ENCODE measurements at regions not wholly inside any gene's neighbourhood (a gene's known extent, or its start where the extent isn't known, plus 50 kb on each side); places are given as distances from the start of the nearest gene placed in this dataset.

DNA sequence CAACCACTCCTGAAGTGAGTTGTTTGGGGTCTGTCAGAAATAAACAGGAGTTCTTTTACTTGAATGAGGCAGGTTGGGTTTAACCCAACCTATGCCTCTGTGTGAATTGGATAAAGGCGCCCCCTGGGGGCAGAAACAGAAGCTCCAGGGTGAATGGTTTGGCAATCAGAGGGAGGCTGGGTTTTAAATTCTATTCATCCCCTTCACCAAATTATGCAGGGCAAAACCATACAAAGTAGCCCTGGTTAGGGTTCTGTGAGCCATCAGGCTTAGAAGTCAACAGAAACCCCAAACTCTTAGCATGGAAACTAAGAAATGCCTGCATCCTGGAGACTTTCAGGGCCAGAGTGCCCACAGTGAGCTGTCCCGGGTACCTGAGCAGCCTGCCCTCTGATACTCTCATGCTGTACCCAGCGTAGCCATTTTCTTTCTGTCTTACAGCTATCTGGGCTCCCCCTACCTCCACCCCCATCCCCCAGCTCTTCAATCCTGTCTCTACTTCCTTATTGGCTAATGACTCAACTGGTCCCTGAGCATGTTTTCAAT lies 241.5 kb downstream of the ICOS start:
- DNase-seq (ENCODE audit: low read depth in 2 of 2): peak; percentile 14 to 26

GRCh38 chr2:204180649-204181048 lies 244.1 kb downstream of the ICOS start:
- DNase-seq (ENCODE audit: low read depth in 2 of 2): no peak

GRCh38 chr2:204183608-204184007 lies 247.0 kb downstream of the ICOS start:
- no peak for DNase-seq (ENCODE audit: low read depth in 2 of 2)

DNA sequence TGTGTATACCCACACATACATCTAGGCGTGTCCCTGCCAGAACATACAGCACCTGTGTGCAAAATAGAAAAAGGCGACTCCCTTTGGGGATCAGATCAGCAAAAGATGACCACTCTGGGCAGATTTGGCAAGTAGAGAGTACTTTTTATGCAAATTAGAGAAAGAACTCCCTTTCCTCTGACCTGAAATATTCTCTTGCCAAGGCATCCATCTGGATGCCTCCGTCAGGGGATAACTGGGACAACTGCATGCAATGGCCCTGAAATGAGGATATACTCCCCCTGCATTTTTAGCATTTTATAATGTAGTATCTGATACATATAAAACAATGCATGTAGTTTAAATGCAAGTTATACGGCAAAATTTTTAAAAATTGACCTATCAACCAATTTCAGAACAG lies 247.7 kb downstream of the ICOS start:
- DNase-seq (ENCODE audit: low read depth in 2 of 2): no peak

- DNase-seq (ENCODE audit: low read depth in 2 of 2): no peak
Observed at GRCh38 chr2:204187229-204188083, 250.9 kb downstream of the ICOS start.

DNA sequence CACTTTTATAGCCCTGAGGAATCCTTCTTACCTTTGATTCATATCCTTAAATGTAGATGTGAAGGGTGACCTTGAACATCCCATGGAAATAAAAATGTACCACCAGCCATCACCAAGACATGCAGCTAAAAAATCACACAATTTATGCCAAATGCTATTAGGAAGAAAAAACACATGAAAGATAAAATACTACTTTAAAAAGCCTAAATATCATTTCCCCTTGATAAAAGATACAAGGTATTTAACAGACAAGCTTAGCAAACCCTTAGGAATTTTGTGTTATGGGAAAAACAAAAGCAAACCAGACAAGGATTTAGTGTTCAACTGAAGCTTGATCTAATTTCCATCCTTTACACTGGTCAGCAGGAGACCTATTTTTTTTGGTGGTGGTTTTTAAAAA lies 255.0 kb downstream of the ICOS start:
- no peak for DNase-seq (ENCODE audit: low read depth in 2 of 2)

DNA sequence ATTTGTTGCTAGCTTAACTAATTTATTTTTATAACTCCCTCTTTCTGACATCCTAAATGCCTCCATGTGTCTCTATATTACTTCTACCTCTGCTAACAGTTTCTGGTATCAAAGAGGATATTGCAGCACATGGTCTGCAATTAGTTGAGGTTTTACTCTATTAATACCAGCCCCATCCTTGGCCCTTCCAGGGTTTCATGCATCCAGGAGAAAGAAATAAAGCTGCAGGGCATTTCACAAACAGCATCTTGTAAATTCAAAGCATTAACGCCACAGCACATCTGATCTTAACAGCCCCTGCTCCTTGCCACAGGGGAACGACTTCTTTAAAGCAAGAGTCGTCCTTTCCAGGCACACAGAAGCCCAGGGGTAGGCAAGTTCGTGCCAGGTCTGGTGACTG lies 258.9 kb downstream of the ICOS start:
- no peak for DNase-seq (ENCODE audit: low read depth in 2 of 2)

GRCh38 chr2:204197336-204198005 lies 260.9 kb downstream of the ICOS start:
- DNase-seq (ENCODE audit: low read depth in 2 of 2): no peak

DNA sequence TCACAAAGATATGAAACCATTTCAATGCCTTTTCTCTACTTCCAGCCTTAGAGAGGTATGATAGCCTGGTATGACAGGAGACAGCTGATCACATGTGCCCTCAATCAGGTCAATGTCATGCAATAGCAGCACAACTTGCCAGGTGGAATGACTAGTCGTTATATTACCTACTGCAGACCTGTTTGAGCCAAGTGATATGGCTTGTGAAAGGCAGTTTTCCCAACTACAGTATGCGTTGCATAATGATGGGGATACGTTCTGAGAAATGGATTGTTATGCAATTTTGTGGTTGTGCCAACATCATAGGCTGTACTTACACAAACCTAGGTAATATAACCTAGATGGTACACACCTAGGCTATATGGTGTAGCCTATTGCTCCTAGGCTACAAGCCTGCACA lies 262.8 kb downstream of the ICOS start:
- DNase-seq (ENCODE audit: low read depth in 2 of 2): no peak

- no peak for DNase-seq (ENCODE audit: low read depth in 2 of 2)
Observed at GRCh38 chr2:204201507-204201906, 264.9 kb downstream of the ICOS start.

DNA sequence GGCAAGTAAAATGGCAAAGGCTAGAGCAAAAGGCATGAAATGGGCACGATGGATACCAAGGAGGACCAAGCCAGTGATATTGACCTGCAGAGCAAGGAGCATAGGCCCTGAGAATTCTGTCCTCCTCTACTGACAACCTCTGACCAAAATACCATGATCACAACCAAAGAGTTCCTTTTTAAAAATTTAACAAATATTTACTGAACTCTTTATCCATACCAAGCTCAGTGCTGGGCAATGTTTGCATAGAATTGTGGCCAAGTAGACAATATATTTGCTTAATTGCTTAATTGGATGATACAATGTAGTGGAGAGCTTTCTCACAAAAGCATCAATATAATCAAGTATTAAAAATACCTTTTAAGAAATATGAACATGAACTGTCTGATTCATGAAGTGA lies 265.7 kb downstream of the ICOS start:
- DNase-seq (ENCODE audit: low read depth in 2 of 2): no peak

DNA sequence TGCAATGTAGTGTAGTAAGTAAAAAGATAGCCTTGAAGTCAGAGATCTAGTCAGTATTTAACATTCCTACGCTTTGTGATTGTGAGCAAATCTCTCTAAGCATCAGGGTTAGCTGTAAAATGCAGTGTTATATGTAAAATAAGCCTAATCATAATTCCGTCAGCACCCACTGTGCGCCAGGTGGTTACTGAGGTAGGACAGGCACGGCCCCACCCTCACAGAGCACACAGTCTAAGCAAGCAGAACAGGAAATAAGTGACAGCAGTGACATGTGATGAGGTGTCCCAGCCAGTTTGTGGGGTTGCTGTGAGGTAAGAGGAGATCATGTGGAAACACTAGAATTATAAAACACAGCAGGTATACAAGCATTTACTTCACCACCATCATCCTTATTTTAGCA lies 267.1 kb downstream of the ICOS start:
- no peak for DNase-seq (ENCODE audit: low read depth in 2 of 2)

GRCh38 chr2:204205082-204205481 lies 268.5 kb downstream of the ICOS start:
- no peak for DNase-seq (ENCODE audit: low read depth in 2 of 2)

DNA sequence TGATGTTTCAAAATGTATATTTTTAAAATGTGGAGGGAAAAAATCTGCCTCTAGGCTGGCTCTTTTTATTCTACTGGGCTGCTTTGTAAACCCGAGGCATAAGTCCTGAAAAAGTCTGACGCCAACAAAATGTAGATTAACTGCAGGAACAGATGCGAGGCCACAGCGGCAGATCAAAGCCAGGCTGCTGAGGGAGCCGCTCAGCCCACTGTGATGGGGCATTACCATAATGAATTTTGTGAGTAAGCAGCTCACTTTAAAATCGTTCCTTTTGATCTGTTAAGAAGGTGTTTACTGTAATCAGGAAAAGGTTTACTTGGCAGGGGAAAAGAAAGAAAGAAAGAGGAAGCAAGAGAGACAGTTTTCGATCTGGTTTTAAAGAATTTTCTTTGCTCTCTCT lies 269.0 kb downstream of the ICOS start:
- DNase-seq (ENCODE audit: low read depth in 2 of 2): no peak

GRCh38 chr2:204207866-204208265 lies 271.3 kb downstream of the ICOS start:
- no peak for DNase-seq (ENCODE audit: low read depth in 2 of 2)

DNA sequence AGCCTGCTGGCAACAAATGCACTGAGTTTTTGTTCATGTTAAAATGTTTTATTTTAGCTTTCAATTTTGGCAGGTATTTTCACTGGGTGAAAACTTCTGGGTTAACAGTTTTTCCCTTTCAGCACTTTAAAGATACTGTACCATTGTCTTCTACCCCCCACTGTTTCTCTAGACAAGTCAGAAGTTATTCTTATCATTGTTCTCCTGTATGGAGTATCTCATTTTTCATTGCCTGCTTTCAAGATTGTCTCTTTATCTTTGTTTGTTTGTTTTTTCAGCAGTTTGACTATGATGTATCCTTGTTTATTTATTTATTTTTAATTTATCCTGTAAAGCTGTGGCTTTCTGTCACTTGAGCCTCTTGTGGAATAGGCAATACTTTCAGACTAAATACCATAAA lies 277.0 kb downstream of the ICOS start:
- DNase-seq (ENCODE audit: low read depth in 2 of 2): no peak

- no peak for DNase-seq (ENCODE audit: low read depth in 2 of 2)
Observed at GRCh38 chr2:204218040-204218439, 281.5 kb downstream of the ICOS start.

GRCh38 chr2:204219196-204219595 lies 282.6 kb downstream of the ICOS start:
- no peak for DNase-seq (ENCODE audit: low read depth in 2 of 2)

GRCh38 chr2:204220896-204221295 lies 284.3 kb downstream of the ICOS start:
- no peak for DNase-seq (ENCODE audit: low read depth in 2 of 2)

DNA sequence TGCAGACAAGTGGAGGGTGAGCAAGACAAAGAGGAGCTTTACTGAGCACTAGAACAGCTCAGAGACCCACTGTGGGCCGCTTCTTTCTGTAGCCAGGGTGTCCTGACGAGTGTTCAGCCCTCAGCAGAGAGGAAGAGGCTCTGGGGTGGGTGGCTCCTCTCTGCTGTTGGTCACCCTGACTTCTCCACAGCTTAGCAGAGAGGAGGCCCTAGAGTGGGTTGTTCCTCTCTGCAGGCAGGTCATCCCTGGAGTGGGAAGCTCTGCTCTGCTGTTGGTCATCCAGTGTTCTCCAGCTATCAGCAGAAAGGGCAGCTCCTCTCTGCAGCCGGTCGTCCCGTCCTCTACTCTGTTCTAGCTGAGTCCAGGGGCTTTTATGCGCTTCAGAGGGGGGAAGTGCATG lies 286.5 kb downstream of the ICOS start:
- DNase-seq (ENCODE audit: low read depth in 2 of 2): no peak

DNA sequence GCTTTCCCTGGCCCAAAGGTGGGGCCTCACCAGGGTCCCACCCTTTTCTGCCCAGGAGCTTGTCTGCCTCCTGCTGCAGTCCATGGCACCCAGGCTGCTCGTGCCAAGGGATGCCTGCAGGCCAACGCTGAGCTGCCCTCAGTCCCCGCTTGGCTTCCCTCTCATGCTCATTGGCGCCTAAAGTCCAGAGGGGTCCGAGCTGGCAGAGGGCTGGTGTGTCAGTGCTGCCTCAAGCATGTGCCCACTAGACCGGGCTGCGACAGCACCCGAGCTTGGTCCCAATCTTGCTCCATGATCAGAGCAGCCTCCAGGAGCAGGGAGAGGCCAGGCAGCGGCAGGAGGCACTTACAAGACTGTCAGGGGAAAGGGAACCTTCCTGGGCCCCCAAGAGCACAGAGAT lies 287.0 kb downstream of the ICOS start:
- no peak for DNase-seq (ENCODE audit: low read depth in 2 of 2)

DNA sequence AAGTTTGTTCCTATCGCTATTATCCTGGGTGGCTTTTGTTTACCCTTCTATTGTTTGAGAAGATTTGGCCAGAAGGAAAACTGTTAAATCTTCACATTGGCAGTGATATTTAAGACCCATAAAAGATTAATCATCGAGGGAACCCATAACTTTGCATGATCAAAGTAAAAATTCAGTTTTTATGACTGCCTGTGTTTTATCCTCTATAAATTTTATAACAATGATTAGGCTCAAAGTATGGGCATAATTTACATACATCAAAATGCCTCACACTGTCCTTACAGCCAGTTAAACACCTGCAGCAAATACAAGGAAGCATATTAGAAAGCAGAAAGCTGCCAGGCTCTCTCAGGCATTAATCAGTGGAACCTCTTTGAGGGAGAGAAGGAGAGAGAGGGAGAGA lies 289.1 kb downstream of the ICOS start:
- DNase-seq (ENCODE audit: low read depth in 2 of 2): no peak

DNA sequence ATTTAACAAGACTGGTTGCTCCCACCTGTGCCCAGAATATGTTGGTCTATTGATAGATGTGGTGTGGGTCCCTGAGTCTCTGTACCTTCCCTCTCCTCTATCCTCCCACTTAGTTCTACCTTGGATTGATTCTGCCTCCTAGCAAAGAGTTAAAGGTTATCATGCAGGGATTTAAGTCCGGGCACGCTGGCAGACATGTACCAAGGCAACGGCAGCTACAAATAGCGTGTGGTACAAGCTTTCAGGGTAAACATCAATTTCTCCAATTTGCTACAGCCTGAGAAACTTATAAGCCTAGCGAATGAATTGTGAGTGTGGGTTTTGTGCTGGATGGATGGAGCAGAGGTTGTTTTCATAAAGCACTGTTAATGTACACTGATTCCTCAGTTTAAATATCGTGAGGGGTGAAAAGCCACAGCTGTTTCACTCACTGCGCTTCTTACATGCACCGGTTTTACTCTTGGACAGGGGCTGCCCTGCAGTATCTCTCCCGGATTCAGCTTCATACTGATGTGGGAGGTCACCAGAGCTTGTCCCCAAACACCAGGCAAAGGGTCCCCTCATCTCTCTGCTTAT lies 289.8 kb downstream of the ICOS start:
- DNase-seq (ENCODE audit: low read depth in 2 of 2): no peak
